DND-41 (cell line): ENCODE measurements at regions not wholly inside any gene's neighbourhood (a gene's known extent, or its start where the extent isn't known, plus 50 kb on each side); places are given as distances from the start of the nearest gene placed in this dataset.

Experiments
- ATAC-seq: fragments of 200-7000 bp; cut with Tn5 transposase; 3 replicates; pipeline ENCODE4 v1.9.1; 2021; ENCODE audit warnings: low read depth; ENCODE audit not compliant: insufficient read depth
- DNase-seq: peaks from one replicate; pipeline ENCODE4 v3.0.0-alpha.2; 2020
- H2AFZ ChIP-seq: 2 replicates; pipeline ENCODE4 v1.6.0; 2012; ENCODE audit warnings: low read depth, low read length
- H3K27ac ChIP-seq: 2 replicates; pipeline ENCODE4 v1.5.1; 2012; ENCODE audit warnings: low read length, inconsistent platforms
- H3K27me3 ChIP-seq: fragments of 200-600 bp; sonication (generic); 2 replicates; pipeline ENCODE4 v1.6.0; 2012; ENCODE audit warnings: low read length, mild to moderate bottlenecking, inconsistent platforms; ENCODE audit not compliant: insufficient read depth, poor library complexity
- H3K36me3 ChIP-seq: 2 replicates; pipeline ENCODE4 v1.5.1; 2012; ENCODE audit warnings: low read length, inconsistent platforms; ENCODE audit not compliant: insufficient read depth
- H3K4me1 ChIP-seq: 2 replicates; pipeline ENCODE4 v1.5.1; 2012; ENCODE audit warnings: mild to moderate bottlenecking, low read length; ENCODE audit not compliant: insufficient read depth
- H3K4me2 ChIP-seq: 2 replicates; pipeline ENCODE4 v1.6.0; 2012; ENCODE audit warnings: mild to moderate bottlenecking, moderate library complexity, low read length, inconsistent platforms; ENCODE audit not compliant: insufficient read depth
- H3K4me3 ChIP-seq, 2 experiments: fragments of 200-600 bp in 1 of 2; shearing (Covaris generic) in 1 of 2; 2 replicates each; pipeline ENCODE4 v1.5.1; 2012 to 2016; ENCODE audit warnings: inconsistent platforms in 2 of 2, low read length in 2 of 2, mild to moderate bottlenecking in 2 of 2, low read depth in 1 of 2, moderate library complexity in 1 of 2
- H3K79me2 ChIP-seq: 2 replicates; pipeline ENCODE4 v1.6.0; 2012; ENCODE audit warnings: low read length, inconsistent platforms; ENCODE audit not compliant: insufficient read depth
- H3K9ac ChIP-seq: 2 replicates; pipeline ENCODE4 v1.6.0; 2012; ENCODE audit warnings: low read depth, mild to moderate bottlenecking, inconsistent platforms, low read length, moderate library complexity
- H3K9me3 ChIP-seq: 2 replicates; pipeline ENCODE4 v1.5.1; 2012; ENCODE audit warnings: low read length, moderate library complexity, mild to moderate bottlenecking, inconsistent platforms; ENCODE audit not compliant: insufficient read depth, severe bottlenecking
- H4K20me1 ChIP-seq: 2 replicates; pipeline ENCODE4 v1.6.0; 2012; ENCODE audit warnings: low read length; ENCODE audit not compliant: insufficient read depth
- CTCF ChIP-seq: IDR thresholded peaks from 2 replicates; pipeline ENCODE4 v1.5.1; 2012; ENCODE audit warnings: borderline replicate concordance, low read length, moderate library complexity, mild to moderate bottlenecking; ENCODE audit not compliant: poor library complexity, severe bottlenecking; ENCODE audit errors: extremely low read depth
- EZH2 ChIP-seq: IDR thresholded peaks from 3 replicates; pipeline ENCODE4 v1.6.1; 2012; ENCODE audit warnings: borderline replicate concordance, low read depth, mild to moderate bottlenecking, moderate library complexity, low read length, inconsistent platforms; ENCODE audit not compliant: severe bottlenecking

- no peak overlapping the region for H3K4me2 ChIP-seq
- ATAC-seq (no peak), DNase-seq (no peak)
- no peaks in the 10 kb centered on the region for H3K27me3 ChIP-seq
- H4K20me1 ChIP-seq, result no peaks in the 10 kb centered on the region
- no peak overlapping the region for H3K4me3 ChIP-seq
- no peak overlapping the region for H2AFZ ChIP-seq
- peaks cover 15% of the 10 kb centered on the region for H3K4me1 ChIP-seq
- no peak overlapping the region for H3K9ac ChIP-seq
- no peaks in the 10 kb centered on the region for H3K36me3 ChIP-seq
- no peak for TF ChIP-seq CTCF
- no peak for TF ChIP-seq EZH2
- H3K27ac ChIP-seq, result no peak overlapping the region
- no peaks in the 10 kb centered on the region for H3K9me3 ChIP-seq
- H3K79me2 ChIP-seq, result no peaks in the 10 kb centered on the region
Measured at GRCh38 chr5:71905834-71906711, 187.0 kb downstream of the CARTPT start.

- ATAC-seq, result no peak
- Histone ChIP-seq H3K4me1 (peaks cover 15% of the 10 kb centered on the region), H3K4me3 (no peak overlapping the region), H2AFZ (no peak overlapping the region), H3K79me2 (no peaks in the 10 kb centered on the region), H3K4me2 (no peak overlapping the region), H4K20me1 (no peaks in the 10 kb centered on the region), H3K27ac (peak overlapping the region; percentile 14; the same call in 1 of the 2 replicates), H3K9ac (no peak overlapping the region), H3K27me3 (no peaks in the 10 kb centered on the region), H3K9me3 (no peaks in the 10 kb centered on the region), H3K36me3 (no peaks in the 10 kb centered on the region)
- no peak for TF ChIP-seq CTCF
- TF ChIP-seq EZH2, result no peak
- DNase-seq, result no peak
Measured at GRCh38 chr5:71907001-71907588, 188.0 kb downstream of the CARTPT start.

- Histone ChIP-seq H3K4me1 (peaks cover 15% of the 10 kb centered on the region), H3K36me3 (no peaks in the 10 kb centered on the region), H3K9ac (no peak overlapping the region), H3K27ac (no peak overlapping the region), H3K27me3 (no peaks in the 10 kb centered on the region), H3K4me3 (no peak overlapping the region), H2AFZ (no peak overlapping the region), H4K20me1 (no peaks in the 10 kb centered on the region), H3K9me3 (no peaks in the 10 kb centered on the region), H3K4me2 (no peak overlapping the region), H3K79me2 (no peaks in the 10 kb centered on the region)
- DNase-seq, result no peak
- ATAC-seq, result 0 out of 3 replicates have a peak, but pooled peaks have one; percentile 29
- no peak for TF ChIP-seq CTCF
- TF ChIP-seq EZH2, result no peak
Measured at GRCh38 chr5:71907608-71908145, 188.6 kb downstream of the CARTPT start.
